Smooth muscle cell (in vitro differentiated cells): ENCODE measurements at regions not wholly inside any gene's neighbourhood (a gene's known extent, or its start where the extent isn't known, plus 50 kb on each side); places are given as distances from the start of the nearest gene placed in this dataset.

Experiments
- DNase-seq: peaks from one replicate; lab custom pipeline; 2025; ENCODE audit not compliant: unreplicated experiment; lab: John Stamatoyannopoulos, UW
- H2AFZ ChIP-seq: fragments of 200-600 bp; sonication (generic); 2 replicates; pipeline ENCODE4 v1.6.0; 2016; ENCODE audit warnings: antibody characterized with exemption, low read depth, mild to moderate bottlenecking
- H3F3A ChIP-seq: fragments of 200-600 bp; sonication (generic); 2 replicates; pipeline ENCODE4 v1.6.0; 2017; ENCODE audit warnings: antibody characterized with exemption, low read depth
- H3K27ac ChIP-seq: fragments of 200-600 bp; sonication (generic); 2 replicates; pipeline ENCODE4 v1.5.1; 2016; ENCODE audit warnings: low read depth, mild to moderate bottlenecking
- H3K27me3 ChIP-seq: fragments of 200-600 bp; sonication (generic); 2 replicates; pipeline ENCODE4 v1.6.1; 2016; ENCODE audit warnings: low read depth, mild to moderate bottlenecking
- H3K36me3 ChIP-seq: fragments of 200-600 bp; sonication (generic); 2 replicates; pipeline ENCODE4 v1.5.1; 2016; ENCODE audit warnings: low read depth
- H3K4me1 ChIP-seq: fragments of 200-600 bp; sonication (generic); 2 replicates; pipeline ENCODE4 v1.5.1; 2016; ENCODE audit warnings: low read depth
- H3K4me2 ChIP-seq: fragments of 200-600 bp; sonication (generic); 2 replicates; pipeline ENCODE4 v1.6.0; 2016; ENCODE audit warnings: mild to moderate bottlenecking
- H3K4me3 ChIP-seq: fragments of 200-600 bp; sonication (generic); 2 replicates; pipeline ENCODE4 v1.5.1; 2016; ENCODE audit warnings: mild to moderate bottlenecking
- H3K79me2 ChIP-seq: fragments of 200-600 bp; sonication (generic); 2 replicates; pipeline ENCODE4 v1.6.0; 2016; ENCODE audit warnings: low read depth, mild to moderate bottlenecking
- H3K9ac ChIP-seq: fragments of 200-600 bp; sonication (generic); 2 replicates; pipeline ENCODE4 v1.6.0; 2016; ENCODE audit warnings: low read depth
- H3K9me3 ChIP-seq: fragments of 200-600 bp; sonication (generic); replicated peaks from 2 replicates; pipeline ENCODE4 v1.5.1; 2016; ENCODE audit warnings: low read depth
- H4K20me1 ChIP-seq: fragments of 200-600 bp; sonication (generic); 2 replicates; pipeline ENCODE4 v1.6.0; 2016; ENCODE audit warnings: low read depth
- CTCF ChIP-seq: fragments of 200-600 bp; sonication (generic); IDR thresholded peaks from 2 replicates; pipeline ENCODE4 v1.5.1; 2017; ENCODE audit warnings: borderline replicate concordance, mild to moderate bottlenecking, antibody characterized with exemption; ENCODE audit not compliant: insufficient read depth, poor library complexity, severe bottlenecking
- WGBS: methylation state at CpG from one replicate; pipeline ENCODE4 v1.1.7; 2016; ENCODE audit warnings: low lambda C conversion rate; 5-methylcytosine and 5-hydroxymethylcytosine counted together

- no peak for TF ChIP-seq CTCF
- no peak for DNase-seq
These were observed 245.5 kb upstream of the TSHZ3 start for GRCh38 chr19:31594701-31595100.

GRCh38 chr19:31595521-31595920 is 246.3 kb upstream of the TSHZ3 start:
- no peak overlapping the region for H3K27ac ChIP-seq
- H3K9ac ChIP-seq: no peak overlapping the region
- H3K27me3 ChIP-seq: peaks cover 7% of the 10 kb centered on the region
- H4K20me1 ChIP-seq: no peaks in the 10 kb centered on the region
- H3K4me1 ChIP-seq: no peaks in the 10 kb centered on the region
- 94% methylated on average over 4 of the region's 4 CpGs for WGBS
- H3K79me2 ChIP-seq: no peaks in the 10 kb centered on the region
- no peak overlapping the region for H3K4me3 ChIP-seq
- no peaks in the 10 kb centered on the region for H3K36me3 ChIP-seq
- DNase-seq: no peak
- no peaks in the 10 kb centered on the region for H3K9me3 ChIP-seq
- H3K4me2 ChIP-seq: no peak overlapping the region
- no peaks in the 10 kb centered on the region for H3F3A ChIP-seq
- TF ChIP-seq CTCF: no peak
- H2AFZ ChIP-seq: no peak overlapping the region

More at GRCh38 chr19:31594701-31595100, 245.5 kb upstream of the TSHZ3 start:
- no peak overlapping the region for H3K4me3 ChIP-seq
- H3K36me3 ChIP-seq: no peaks in the 10 kb centered on the region
- H3K79me2 ChIP-seq: no peaks in the 10 kb centered on the region
- H3K4me2 ChIP-seq: no peak overlapping the region
- 78% methylated on average over 6 of the region's 6 CpGs for WGBS
- H2AFZ ChIP-seq: no peak overlapping the region
- peaks cover 7% of the 10 kb centered on the region for H3K27me3 ChIP-seq
- H4K20me1 ChIP-seq: no peaks in the 10 kb centered on the region
- no peaks in the 10 kb centered on the region for H3K4me1 ChIP-seq
- no peak overlapping the region for H3K9ac ChIP-seq
- no peaks in the 10 kb centered on the region for H3K9me3 ChIP-seq
- H3F3A ChIP-seq: no peaks in the 10 kb centered on the region
- no peak overlapping the region for H3K27ac ChIP-seq

- no peaks in the 10 kb centered on the region for H3K79me2 ChIP-seq
- no peaks in the 10 kb centered on the region for H4K20me1 ChIP-seq
- H3K27ac ChIP-seq: no peak overlapping the region
- H3K9ac ChIP-seq: no peak overlapping the region
- no peaks in the 10 kb centered on the region for H3K9me3 ChIP-seq
- H3K4me3 ChIP-seq: no peak overlapping the region
- peaks cover 7% of the 10 kb centered on the region for H3K27me3 ChIP-seq
- H3K4me1 ChIP-seq: no peaks in the 10 kb centered on the region
- H3K4me2 ChIP-seq: no peak overlapping the region
- DNase-seq: no peak
- TF ChIP-seq CTCF: no peak
- no peak overlapping the region for H2AFZ ChIP-seq
- no peaks in the 10 kb centered on the region for H3F3A ChIP-seq
- no peaks in the 10 kb centered on the region for H3K36me3 ChIP-seq
- WGBS: 95% methylated on average over 8 of the region's 8 CpGs
These were observed 247.5 kb upstream of the TSHZ3 start for GRCh38 chr19:31596751-31597150.

GRCh38 chr19:31597616-31598015 is 248.4 kb upstream of the TSHZ3 start:
- no peak for DNase-seq
- Histone ChIP-seq H3K9ac (no peak overlapping the region), H3K9me3 (no peaks in the 10 kb centered on the region), H3K36me3 (no peaks in the 10 kb centered on the region), H3K79me2 (no peaks in the 10 kb centered on the region), H2AFZ (no peak overlapping the region), H3K27me3 (peaks cover 7% of the 10 kb centered on the region), H3K27ac (no peak overlapping the region), H3K4me1 (no peaks in the 10 kb centered on the region), H3K4me3 (no peak overlapping the region), H4K20me1 (no peaks in the 10 kb centered on the region), H3K4me2 (no peak overlapping the region), H3F3A (no peaks in the 10 kb centered on the region)
- TF ChIP-seq CTCF: no peak
- 88% methylated on average over 9 of the region's 9 CpGs for WGBS
